Nucleus accumbens (tissue), 56 donors: ENCODE measurements at regions not wholly inside any gene's neighbourhood (a gene's known extent, or its start where the extent isn't known, plus 50 kb on each side); places are given as distances from the start of the nearest gene placed in this dataset.
"Not testable (repeated sequence)": the region's sequence is repeated elsewhere in the genome, so short reads cannot be mapped to it uniquely, and the experiment has no call there.

ENCODE experiments used
- DNase-seq, 56 donors: peaks; one replicate each; lab custom pipeline; 2025; lab: John Stamatoyannopoulos, UW

- no peak for DNase-seq
Observed at GRCh38 chr2:145960479-145961163, 1440.7 kb upstream of the ZEB2 start.

- DNase-seq: no peak
Observed at GRCh38 chr2:145958611-145959010, 1438.7 kb upstream of the ZEB2 start.

- DNase-seq: no peak
Observed at GRCh38 chr2:145957929-145958328, 1438.0 kb upstream of the ZEB2 start.

GRCh38 chr2:145939949-145940348 lies 1420.0 kb upstream of the ZEB2 start:
- DNase-seq: no peak

- DNase-seq: no peak
Observed at GRCh38 chr2:145935016-145935415, 1415.1 kb upstream of the ZEB2 start.

- peak in 1 of 56 donors; percentile 1 for DNase-seq
Observed at GRCh38 chr2:145931781-145932395, 1412.0 kb upstream of the ZEB2 start.

- no peak for DNase-seq
Observed at GRCh38 chr2:145930318-145930717, 1410.4 kb upstream of the ZEB2 start.

- no peak for DNase-seq
Observed at GRCh38 chr2:145927131-145927950, 1407.4 kb upstream of the ZEB2 start.

GRCh38 chr2:145925591-145925990 lies 1405.7 kb upstream of the ZEB2 start:
- DNase-seq: no peak

- DNase-seq: no peak
Observed at GRCh38 chr2:145919477-145919876, 1399.6 kb upstream of the ZEB2 start.

- no peak for DNase-seq
Observed at GRCh38 chr2:145918951-145919350, 1399.0 kb upstream of the ZEB2 start.

- no peak for DNase-seq
Observed at GRCh38 chr2:145916799-145917198, 1396.9 kb upstream of the ZEB2 start.

GRCh38 chr2:145914716-145915115 lies 1394.8 kb upstream of the ZEB2 start:
- DNase-seq: no peak

GRCh38 chr2:145910416-145910815 lies 1390.5 kb upstream of the ZEB2 start:
- DNase-seq: no peak

GRCh38 chr2:145909766-145910165 lies 1389.8 kb upstream of the ZEB2 start:
- DNase-seq: no peak

- DNase-seq: no peak
Observed at GRCh38 chr2:145909175-145909755, 1389.3 kb upstream of the ZEB2 start.

- no peak for DNase-seq
Observed at GRCh38 chr2:145906354-145906753, 1386.4 kb upstream of the ZEB2 start.

- DNase-seq: no peak
Observed at GRCh38 chr2:145905371-145905770, 1385.5 kb upstream of the ZEB2 start.

GRCh38 chr2:145897151-145897550 lies 1377.2 kb upstream of the ZEB2 start:
- no peak for DNase-seq

- DNase-seq: no peak
Observed at GRCh38 chr2:145887915-145888314, 1368.0 kb upstream of the ZEB2 start.

- DNase-seq: not testable (repeated sequence)
Observed at GRCh38 chr2:145880997-145881396, 1361.1 kb upstream of the ZEB2 start.
